Kidney epithelial cell (primary cell): ENCODE measurements at regions not wholly inside any gene's neighbourhood (a gene's known extent, or its start where the extent isn't known, plus 50 kb on each side); places are given as distances from the start of the nearest gene placed in this dataset.

Source experiments
- DNase-seq: peaks from one replicate; pipeline ENCODE4 v3.0.0-alpha.2; 2010; ENCODE audit warnings: low read depth
- H3K27me3 ChIP-seq: 2 replicates; pipeline ENCODE4 v1.6.0; 2011; ENCODE audit warnings: low read length; ENCODE audit not compliant: control insufficient read depth, insufficient read depth
- H3K36me3 ChIP-seq: 2 replicates; pipeline ENCODE4 v1.5.1; 2011; ENCODE audit warnings: low read length; ENCODE audit not compliant: control insufficient read depth, insufficient read depth
- H3K4me3 ChIP-seq: 2 replicates; pipeline ENCODE4 v1.5.1; 2011; ENCODE audit warnings: low read depth, mild to moderate bottlenecking, control low read depth, low read length
- TF ChIP-seq, protein P1 (sequence below): IDR thresholded peaks from 2 replicates; pipeline ENCODE4 v1.5.1; 2011; ENCODE audit warnings: mild to moderate bottlenecking, moderate library complexity, low read length, control low read depth, inconsistent platforms; ENCODE audit not compliant: insufficient read depth, poor library complexity, severe bottlenecking

GRCh38 chr2:83142934-83143333 is 1316.1 kb downstream of the SUCLG1 start:
- DNase-seq = no peak
- Histone ChIP-seq H3K27me3 (no peaks in the 10 kb centered on the region), H3K4me3 (no peak overlapping the region), H3K36me3 (no peaks in the 10 kb centered on the region)
- TF ChIP-seq, protein P1, sequence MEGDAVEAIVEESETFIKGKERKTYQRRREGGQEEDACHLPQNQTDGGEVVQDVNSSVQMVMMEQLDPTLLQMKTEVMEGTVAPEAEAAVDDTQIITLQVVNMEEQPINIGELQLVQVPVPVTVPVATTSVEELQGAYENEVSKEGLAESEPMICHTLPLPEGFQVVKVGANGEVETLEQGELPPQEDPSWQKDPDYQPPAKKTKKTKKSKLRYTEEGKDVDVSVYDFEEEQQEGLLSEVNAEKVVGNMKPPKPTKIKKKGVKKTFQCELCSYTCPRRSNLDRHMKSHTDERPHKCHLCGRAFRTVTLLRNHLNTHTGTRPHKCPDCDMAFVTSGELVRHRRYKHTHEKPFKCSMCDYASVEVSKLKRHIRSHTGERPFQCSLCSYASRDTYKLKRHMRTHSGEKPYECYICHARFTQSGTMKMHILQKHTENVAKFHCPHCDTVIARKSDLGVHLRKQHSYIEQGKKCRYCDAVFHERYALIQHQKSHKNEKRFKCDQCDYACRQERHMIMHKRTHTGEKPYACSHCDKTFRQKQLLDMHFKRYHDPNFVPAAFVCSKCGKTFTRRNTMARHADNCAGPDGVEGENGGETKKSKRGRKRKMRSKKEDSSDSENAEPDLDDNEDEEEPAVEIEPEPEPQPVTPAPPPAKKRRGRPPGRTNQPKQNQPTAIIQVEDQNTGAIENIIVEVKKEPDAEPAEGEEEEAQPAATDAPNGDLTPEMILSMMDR = no peak

- H3K27me3 ChIP-seq = no peaks in the 10 kb centered on the region
- DNase-seq = no peak
- H3K4me3 ChIP-seq = no peak overlapping the region
- H3K36me3 ChIP-seq = no peaks in the 10 kb centered on the region
- TF ChIP-seq, protein P1 = no peak
Observed at GRCh38 chr2:83115606-83116005, 1343.5 kb downstream of the SUCLG1 start.

- TF ChIP-seq, protein P1 = no peak
- H3K27me3 ChIP-seq = no peaks in the 10 kb centered on the region
- H3K4me3 ChIP-seq = no peak overlapping the region
- DNase-seq = no peak
- H3K36me3 ChIP-seq = no peaks in the 10 kb centered on the region
Observed at GRCh38 chr2:83115155-83115554, 1343.9 kb downstream of the SUCLG1 start.

- TF ChIP-seq, protein P1 = no peak
- no peaks in the 10 kb centered on the region for H3K27me3 ChIP-seq
- no peak overlapping the region for H3K4me3 ChIP-seq
- H3K36me3 ChIP-seq = no peaks in the 10 kb centered on the region
- DNase-seq = no peak
Observed at GRCh38 chr2:83113953-83114352, 1345.1 kb downstream of the SUCLG1 start.

DNA sequence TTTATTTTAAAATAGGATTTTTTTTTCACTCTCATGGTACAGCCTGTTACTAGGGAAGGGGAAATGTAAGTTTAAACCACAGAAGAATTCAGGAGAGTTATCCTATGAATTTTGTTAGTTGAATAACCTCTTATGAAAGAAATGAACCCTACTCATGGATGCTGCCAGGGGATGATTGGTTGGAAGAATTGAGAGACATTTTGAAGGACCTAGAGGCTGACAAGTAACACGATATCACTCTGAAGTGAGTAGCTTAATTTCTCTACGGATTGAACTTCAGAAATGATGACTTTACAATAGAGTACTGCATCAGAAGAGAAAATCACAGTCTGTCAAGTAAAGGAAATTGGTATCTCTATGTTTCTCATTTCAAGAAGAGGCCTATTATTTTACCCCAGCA is 1346.2 kb downstream of the SUCLG1 start:
- no peaks in the 10 kb centered on the region for H3K36me3 ChIP-seq
- no peaks in the 10 kb centered on the region for H3K27me3 ChIP-seq
- DNase-seq = no peak
- TF ChIP-seq, protein P1 = no peak
- H3K4me3 ChIP-seq = no peak overlapping the region

GRCh38 chr2:83109284-83109683 is 1349.8 kb downstream of the SUCLG1 start:
- Histone ChIP-seq H3K27me3 (no peaks in the 10 kb centered on the region), H3K4me3 (no peak overlapping the region), H3K36me3 (no peaks in the 10 kb centered on the region)
- TF ChIP-seq, protein P1 = no peak
- no peak for DNase-seq
